ENCODE measurements at regions not wholly inside any gene's neighbourhood (a gene's known extent, or its start where the extent isn't known, plus 50 kb on each side); places are given as distances from the start of the nearest gene placed in this dataset.

- Mint-ChIP-seq H3K36me3 (peaks cover 14 to 47% of the 10 kb centered on the region in 2 donors), H3K27ac (no peak overlapping the region), H3K9me3 (peaks cover 20 to 30% of the 10 kb centered on the region in 2 donors)
- DNase-seq (ENCODE audit: low spot score in 2 of 2) (no peak), ATAC-seq (no peak)
Observed at GRCh38 chr4:122528879-122529278, 72.4 kb upstream of the IL2 start.

GRCh38 chr4:122525865-122526264, 69.3 kb upstream of the IL2 start:
- no peak for DNase-seq (ENCODE audit: low spot score in 2 of 2)
- H3K36me3 Mint-ChIP-seq = peaks cover 23 to 49% of the 10 kb centered on the region in 2 donors
- no peak overlapping the region for H3K27ac Mint-ChIP-seq
- H3K9me3 Mint-ChIP-seq = peaks cover 21 to 33% of the 10 kb centered on the region in 2 donors
- ATAC-seq = no peak

GRCh38 chr4:122524176-122524575, 67.7 kb upstream of the IL2 start:
- no peak overlapping the region for H3K27ac Mint-ChIP-seq
- ATAC-seq (no peak), DNase-seq (ENCODE audit: low spot score in 2 of 2) (no peak)
- H3K36me3 Mint-ChIP-seq = peaks cover 23 to 51% of the 10 kb centered on the region in 2 donors
- H3K9me3 Mint-ChIP-seq = peaks cover 23 to 37% of the 10 kb centered on the region in 2 donors

- Mint-ChIP-seq H3K36me3 (peaks cover 27 to 63% of the 10 kb centered on the region in 2 donors), H3K9me3 (peaks cover 26 to 44% of the 10 kb centered on the region in 2 donors), H3K27ac (no peak overlapping the region)
- DNase-seq (ENCODE audit: low spot score in 2 of 2) (no peak), ATAC-seq (no peak)
Observed at GRCh38 chr4:122522944-122523343, 66.4 kb upstream of the IL2 start.

GRCh38 chr4:122517345-122517744, 60.8 kb upstream of the IL2 start:
- H3K27ac Mint-ChIP-seq = no peak overlapping the region
- peaks cover 4 to 28% of the 10 kb centered on the region in 2 donors for H3K36me3 Mint-ChIP-seq
- no peak for DNase-seq (ENCODE audit: low spot score in 2 of 2)

GRCh38 chr4:122516376-122516775, 59.9 kb upstream of the IL2 start:
- Mint-ChIP-seq H3K9me3 (peaks cover 12 to 26% of the 10 kb centered on the region in 2 donors), H3K36me3 (peaks cover 4 to 28% of the 10 kb centered on the region in 2 donors), H3K27ac (no peak overlapping the region)
- ATAC-seq = no peak
- no peak for DNase-seq (ENCODE audit: low spot score in 2 of 2)

More at GRCh38 chr4:122517345-122517744, 60.8 kb upstream of the IL2 start:
- no peak for ATAC-seq
- peaks cover 7 to 22% of the 10 kb centered on the region in 2 donors for H3K9me3 Mint-ChIP-seq

- Mint-ChIP-seq H3K27ac (no peak overlapping the region), H3K36me3 (peaks cover 4 to 17% of the 10 kb centered on the region in 2 donors), H3K9me3 (peaks cover 12 to 19% of the 10 kb centered on the region in 2 donors)
- no peak for DNase-seq (ENCODE audit: low spot score in 2 of 2)
- ATAC-seq = no peak
Observed at GRCh38 chr4:122514671-122515070, 58.1 kb upstream of the IL2 start.

GRCh38 chr4:122512430-122512829, 55.9 kb upstream of the IL2 start:
- DNase-seq (ENCODE audit: low spot score in 2 of 2) (no peak), ATAC-seq (peak; percentile 70 to 78)
- peaks cover 4% of the 10 kb centered on the region in 2 donors for H3K9me3 Mint-ChIP-seq
- peak overlapping the region; percentile 72 to 85 for H3K27ac Mint-ChIP-seq
- no peaks in the 10 kb centered on the region for H3K36me3 Mint-ChIP-seq

- no peak for DNase-seq (ENCODE audit: low spot score in 2 of 2)
- Mint-ChIP-seq H3K36me3 (peaks cover 4 to 32% of the 10 kb centered on the region in 2 donors), H3K9me3 (peaks cover 4% of the 10 kb centered on the region in 2 donors), H3K27ac (peak overlapping the region; percentile 93 to 96)
- ATAC-seq = peak; percentile 68 to 86
Observed at GRCh38 chr4:122508083-122508482, 51.6 kb upstream of the IL2 start.
